ENCODE measurements at regions not wholly inside any gene's neighbourhood (a gene's known extent, or its start where the extent isn't known, plus 50 kb on each side); places are given as distances from the start of the nearest gene placed in this dataset.
"Not testable (repeated sequence)": the region's sequence is repeated elsewhere in the genome, so short reads cannot be mapped to it uniquely, and the experiment has no call there.

- H3K4me3 ChIP-seq (ENCODE audit: control insufficient read depth in 1 of 2, extremely low read depth in 1 of 2, low read length in 1 of 2); H3K27me3 ChIP-seq (replicated peaks in 1 of 2; ENCODE audit: control insufficient read depth in 2 of 2, extremely low read depth in 1 of 2, insufficient read depth in 2 of 2, low read length in 1 of 2); H3K27ac ChIP-seq (ENCODE audit: low read length); H3K36me3 Mint-ChIP-seq; CTCF ChIA-PET; H3K36me3 ChIP-seq (ENCODE audit: control insufficient read depth in 2 of 2, extremely low read depth in 1 of 2, insufficient read depth in 1 of 2, low read length in 1 of 2); H3K9me3 ChIP-seq; H3K27ac Mint-ChIP-seq; H3K4me1 ChIP-seq (ENCODE audit: control insufficient read depth in 1 of 2, extremely low read depth in 1 of 2, insufficient read depth in 2 of 2, low read length in 2 of 2); POLR2A ChIA-PET; H3K4me1 Mint-ChIP-seq; H3K4me3 Mint-ChIP-seq; H3K27me3 Mint-ChIP-seq; DNase-seq; ATAC-seq (replicated peaks in 1 of 4): not testable (repeated sequence)
- peaks cover 0 to 13% (median 7%) of the 10 kb centered on the region in 3 donors for H3K9me3 Mint-ChIP-seq
- 92% methylated on average over 10 of the region's 11 CpGs for WGBS (ENCODE audit: insufficient coverage)
Observed at GRCh38 chr5:44756097-44756496, 52.6 kb upstream of the MRPS30 start.

- CTCF ChIA-PET, result no interaction called here
- no peaks in the 10 kb centered on the region for H3K9me3 ChIP-seq
- H3K4me3 Mint-ChIP-seq, result no peak overlapping the region
- POLR2A ChIA-PET, result no interaction called here
- H3K4me1 Mint-ChIP-seq, result no peaks in the 10 kb centered on the region
- peaks cover 0 to 8% (median 0%) of the 10 kb centered on the region in 3 donors for H3K9me3 Mint-ChIP-seq
- no peak overlapping the region for H3K27ac Mint-ChIP-seq
- DNase-seq, result no peak
- H3K36me3 ChIP-seq (ENCODE audit: control insufficient read depth in 2 of 2, extremely low read depth in 1 of 2, insufficient read depth in 1 of 2, low read length in 1 of 2), result no peaks in the 10 kb centered on the region
- H3K4me3 ChIP-seq (ENCODE audit: control insufficient read depth in 1 of 2, extremely low read depth in 1 of 2, low read length in 1 of 2), result no peak overlapping the region
- H3K27me3 ChIP-seq (replicated peaks in 1 of 2; ENCODE audit: control insufficient read depth in 2 of 2, extremely low read depth in 1 of 2, insufficient read depth in 2 of 2, low read length in 1 of 2), result no peaks in the 10 kb centered on the region
- WGBS (ENCODE audit: insufficient coverage), result 60% methylated on average over 1 of the region's 1 CpG
- H3K27me3 Mint-ChIP-seq, result no peaks in the 10 kb centered on the region
- H3K36me3 Mint-ChIP-seq, result no peaks in the 10 kb centered on the region
- no peak for ATAC-seq (replicated peaks in 1 of 4)
- no peaks in the 10 kb centered on the region for H3K4me1 ChIP-seq (ENCODE audit: control insufficient read depth in 1 of 2, extremely low read depth in 1 of 2, insufficient read depth in 2 of 2, low read length in 2 of 2)
- H3K27ac ChIP-seq (ENCODE audit: low read length), result no peak overlapping the region
Observed at GRCh38 chr5:44747396-44747795, 61.4 kb upstream of the MRPS30 start.

- Histone ChIP-seq H3K4me3 (ENCODE audit: control insufficient read depth in 1 of 2, extremely low read depth in 1 of 2, low read length in 1 of 2) (no peak overlapping the region), H3K27ac (ENCODE audit: low read length) (no peak overlapping the region), H3K4me1 (ENCODE audit: control insufficient read depth in 1 of 2, extremely low read depth in 1 of 2, insufficient read depth in 2 of 2, low read length in 2 of 2) (no peaks in the 10 kb centered on the region), H3K36me3 (ENCODE audit: control insufficient read depth in 2 of 2, extremely low read depth in 1 of 2, insufficient read depth in 1 of 2, low read length in 1 of 2) (no peaks in the 10 kb centered on the region), H3K27me3 (replicated peaks in 1 of 2; ENCODE audit: control insufficient read depth in 2 of 2, extremely low read depth in 1 of 2, insufficient read depth in 2 of 2, low read length in 1 of 2) (no peaks in the 10 kb centered on the region), H3K9me3 (no peaks in the 10 kb centered on the region)
- ChIA-PET POLR2A (no interaction called here), CTCF (no interaction called here)
- no peak overlapping the region for H3K27ac Mint-ChIP-seq
- ATAC-seq (replicated peaks in 1 of 4) (no peak), DNase-seq (no peak)
- peaks cover 2 to 3% of the 10 kb centered on the region in 2 donors for H3K27me3 Mint-ChIP-seq
- H3K4me3 Mint-ChIP-seq, result no peak overlapping the region
- no peaks in the 10 kb centered on the region for H3K36me3 Mint-ChIP-seq
- H3K4me1 Mint-ChIP-seq, result no peaks in the 10 kb centered on the region
- no peaks in the 10 kb centered on the region for H3K9me3 Mint-ChIP-seq
Observed at GRCh38 chr5:44740660-44741059, 68.1 kb upstream of the MRPS30 start.

GRCh38 chr5:44729536-44729935 lies 79.2 kb upstream of the MRPS30 start:
- Histone ChIP-seq H3K4me3 (ENCODE audit: control insufficient read depth in 1 of 2, extremely low read depth in 1 of 2, low read length in 1 of 2) (no peak overlapping the region), H3K4me1 (ENCODE audit: control insufficient read depth in 1 of 2, extremely low read depth in 1 of 2, insufficient read depth in 2 of 2, low read length in 2 of 2) (no peaks in the 10 kb centered on the region), H3K9me3 (no peaks in the 10 kb centered on the region), H3K27me3 (replicated peaks in 1 of 2; ENCODE audit: control insufficient read depth in 2 of 2, extremely low read depth in 1 of 2, insufficient read depth in 2 of 2, low read length in 1 of 2) (no peaks in the 10 kb centered on the region), H3K27ac (ENCODE audit: low read length) (no peak overlapping the region), H3K36me3 (ENCODE audit: control insufficient read depth in 2 of 2, extremely low read depth in 1 of 2, insufficient read depth in 1 of 2, low read length in 1 of 2) (no peaks in the 10 kb centered on the region)
- Mint-ChIP-seq H3K36me3 (no peaks in the 10 kb centered on the region), H3K27ac (no peak overlapping the region), H3K4me1 (no peaks in the 10 kb centered on the region), H3K27me3 (no peaks in the 10 kb centered on the region), H3K9me3 (peaks cover 7 to 13% (median 9%) of the 10 kb centered on the region in 3 donors), H3K4me3 (no peak overlapping the region)
- DNase-seq, result no peak
- CTCF ChIA-PET, result no interaction called here
- no CpG with 5 or more reads among the region's 1 CpG for WGBS (ENCODE audit: insufficient coverage)
- POLR2A ChIA-PET, result no interaction called here
- ATAC-seq (replicated peaks in 1 of 4), result no peak

GRCh38 chr5:44727100-44727499 lies 81.6 kb upstream of the MRPS30 start:
- ChIA-PET POLR2A (no interaction called here), CTCF (interaction anchor here in 1 of 2 donors (1.0 kb wide), 1 partner anchor 21 kb away, joined by 3 read pairs; no protein-coding TSS in a partner anchor)
- Histone ChIP-seq H3K4me3 (ENCODE audit: control insufficient read depth in 1 of 2, extremely low read depth in 1 of 2, low read length in 1 of 2) (no peak overlapping the region), H3K9me3 (no peaks in the 10 kb centered on the region), H3K27ac (ENCODE audit: low read length) (no peak overlapping the region), H3K4me1 (ENCODE audit: control insufficient read depth in 1 of 2, extremely low read depth in 1 of 2, insufficient read depth in 2 of 2, low read length in 2 of 2) (no peaks in the 10 kb centered on the region), H3K27me3 (replicated peaks in 1 of 2; ENCODE audit: control insufficient read depth in 2 of 2, extremely low read depth in 1 of 2, insufficient read depth in 2 of 2, low read length in 1 of 2) (no peaks in the 10 kb centered on the region), H3K36me3 (ENCODE audit: control insufficient read depth in 2 of 2, extremely low read depth in 1 of 2, insufficient read depth in 1 of 2, low read length in 1 of 2) (no peaks in the 10 kb centered on the region)
- no peak overlapping the region for H3K4me3 Mint-ChIP-seq
- H3K27me3 Mint-ChIP-seq, result no peaks in the 10 kb centered on the region
- no CpG with 5 or more reads among the region's 1 CpG for WGBS (ENCODE audit: insufficient coverage)
- ATAC-seq (replicated peaks in 1 of 4) (no peak), DNase-seq (no peak)
- H3K27ac Mint-ChIP-seq, result no peak overlapping the region
- H3K9me3 Mint-ChIP-seq, result peaks cover 7 to 13% (median 7%) of the 10 kb centered on the region in 3 donors
- no peaks in the 10 kb centered on the region for H3K4me1 Mint-ChIP-seq
- H3K36me3 Mint-ChIP-seq, result no peaks in the 10 kb centered on the region

GRCh38 chr5:44719856-44720255 lies 88.9 kb upstream of the MRPS30 start:
- H3K27ac Mint-ChIP-seq, result no peak overlapping the region
- no peaks in the 10 kb centered on the region for H3K36me3 Mint-ChIP-seq
- WGBS (ENCODE audit: insufficient coverage), result 67% methylated on average over 1 of the region's 2 CpGs
- CTCF ChIA-PET, result no interaction called here
- Histone ChIP-seq H3K27ac (ENCODE audit: low read length) (no peak overlapping the region), H3K36me3 (ENCODE audit: control insufficient read depth in 2 of 2, extremely low read depth in 1 of 2, insufficient read depth in 1 of 2, low read length in 1 of 2) (no peaks in the 10 kb centered on the region), H3K4me3 (ENCODE audit: control insufficient read depth in 1 of 2, extremely low read depth in 1 of 2, low read length in 1 of 2) (no peak overlapping the region), H3K9me3 (no peaks in the 10 kb centered on the region), H3K4me1 (ENCODE audit: control insufficient read depth in 1 of 2, extremely low read depth in 1 of 2, insufficient read depth in 2 of 2, low read length in 2 of 2) (no peaks in the 10 kb centered on the region), H3K27me3 (replicated peaks in 1 of 2; ENCODE audit: control insufficient read depth in 2 of 2, extremely low read depth in 1 of 2, insufficient read depth in 2 of 2, low read length in 1 of 2) (no peaks in the 10 kb centered on the region)
- peaks cover 0 to 5% (median 0%) of the 10 kb centered on the region in 3 donors for H3K9me3 Mint-ChIP-seq
- no peak for DNase-seq
- POLR2A ChIA-PET, result no interaction called here
- no peaks in the 10 kb centered on the region for H3K27me3 Mint-ChIP-seq
- no peak for ATAC-seq (replicated peaks in 1 of 4)
- no peaks in the 10 kb centered on the region for H3K4me1 Mint-ChIP-seq
- H3K4me3 Mint-ChIP-seq, result no peak overlapping the region

GRCh38 chr5:44714871-44715561 lies 93.7 kb upstream of the MRPS30 start:
- Histone ChIP-seq H3K27me3 (replicated peaks in 1 of 2; ENCODE audit: control insufficient read depth in 2 of 2, extremely low read depth in 1 of 2, insufficient read depth in 2 of 2, low read length in 1 of 2) (no peaks in the 10 kb centered on the region), H3K9me3 (no peaks in the 10 kb centered on the region), H3K36me3 (ENCODE audit: control insufficient read depth in 2 of 2, extremely low read depth in 1 of 2, insufficient read depth in 1 of 2, low read length in 1 of 2) (no peaks in the 10 kb centered on the region), H3K27ac (ENCODE audit: low read length) (no peak overlapping the region), H3K4me3 (ENCODE audit: control insufficient read depth in 1 of 2, extremely low read depth in 1 of 2, low read length in 1 of 2) (no peak overlapping the region), H3K4me1 (ENCODE audit: control insufficient read depth in 1 of 2, extremely low read depth in 1 of 2, insufficient read depth in 2 of 2, low read length in 2 of 2) (no peaks in the 10 kb centered on the region)
- POLR2A ChIA-PET, result no interaction called here
- 36% methylated on average over 1 of the region's 3 CpGs for WGBS (ENCODE audit: insufficient coverage)
- no peak for ATAC-seq (replicated peaks in 1 of 4)
- Mint-ChIP-seq H3K27me3 (no peaks in the 10 kb centered on the region), H3K4me1 (no peaks in the 10 kb centered on the region), H3K27ac (no peak overlapping the region), H3K36me3 (no peaks in the 10 kb centered on the region), H3K9me3 (peaks cover 0 to 16% (median 0%) of the 10 kb centered on the region in 3 donors), H3K4me3 (no peak overlapping the region)
- CTCF ChIA-PET, result no interaction called here
- DNase-seq, result no peak

Measured in T-cell (primary cell).